Astrocyte (in vitro differentiated cells and primary cell): ENCODE measurements at regions not wholly inside any gene's neighbourhood (a gene's known extent, or its start where the extent isn't known, plus 50 kb on each side); places are given as distances from the start of the nearest gene placed in this dataset.

ENCODE experiments used
- CTCF ChIP-seq: IDR thresholded peaks from 2 replicates; pipeline ENCODE4 v1.5.1; 2011; ENCODE audit warnings: low read depth, mild to moderate bottlenecking, inconsistent platforms, low read length, moderate library complexity; ENCODE audit not compliant: insufficient read depth
- EZH2 ChIP-seq: IDR thresholded peaks from 2 replicates; pipeline ENCODE4 v1.6.1; 2012; ENCODE audit warnings: mild to moderate bottlenecking, low read length, inconsistent platforms; ENCODE audit not compliant: insufficient read depth

DNA sequence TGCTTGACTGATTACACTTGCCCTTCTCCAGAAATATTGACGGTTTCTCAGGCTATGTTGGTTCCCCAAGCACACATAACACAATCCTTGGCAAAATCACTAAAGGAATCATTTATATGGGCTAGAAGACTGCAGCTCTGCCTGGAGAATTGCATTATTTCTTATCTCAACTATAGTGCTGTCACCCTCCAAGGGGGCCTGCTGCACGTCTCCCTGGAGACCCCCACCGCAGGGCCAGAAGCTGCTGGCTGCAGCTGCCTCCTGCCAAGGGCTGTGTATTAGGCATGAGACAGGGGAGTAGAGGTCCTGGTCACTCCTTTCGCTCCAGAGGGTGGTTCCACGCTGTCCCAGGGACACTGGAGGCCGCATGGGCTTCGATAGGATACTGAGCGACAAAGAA, 76.6 kb downstream of the LRRC30 start:
- TF ChIP-seq CTCF (no peak), EZH2 (no peak)
